Panc1 (cell line): ENCODE measurements at regions not wholly inside any gene's neighbourhood (a gene's known extent, or its start where the extent isn't known, plus 50 kb on each side); places are given as distances from the start of the nearest gene placed in this dataset.

ENCODE experiments used
- POLR2AphosphoS5 ChIP-seq: IDR thresholded peaks from 2 replicates; pipeline ENCODE4 v1.6.1; 2012; ENCODE audit warnings: mild to moderate bottlenecking, low read depth, low read length, moderate library complexity
- TCF7L2 ChIP-seq: IDR thresholded peaks from 2 replicates; pipeline ENCODE4 v1.6.1; 2011; ENCODE audit warnings: mild to moderate bottlenecking, low read depth, low read length, inconsistent platforms
- TF ChIP-seq, protein P1 (sequence below): fragments of 450-650 bp; IDR thresholded peaks from 2 replicates; pipeline ENCODE4 v1.5.1; 2017; ENCODE audit warnings: mild to moderate bottlenecking
- TF ChIP-seq, protein P2 (sequence below), 2 experiments: IDR thresholded peaks; 2 replicates each; pipeline ENCODE4 v1.6.1; 2011 to 2012; ENCODE audit warnings: low read depth in 2 of 2, control low read depth in 1 of 2, low read length in 1 of 2, mild to moderate bottlenecking in 1 of 2, moderate library complexity in 1 of 2; ENCODE audit not compliant: insufficient read depth in 1 of 2

DNA sequence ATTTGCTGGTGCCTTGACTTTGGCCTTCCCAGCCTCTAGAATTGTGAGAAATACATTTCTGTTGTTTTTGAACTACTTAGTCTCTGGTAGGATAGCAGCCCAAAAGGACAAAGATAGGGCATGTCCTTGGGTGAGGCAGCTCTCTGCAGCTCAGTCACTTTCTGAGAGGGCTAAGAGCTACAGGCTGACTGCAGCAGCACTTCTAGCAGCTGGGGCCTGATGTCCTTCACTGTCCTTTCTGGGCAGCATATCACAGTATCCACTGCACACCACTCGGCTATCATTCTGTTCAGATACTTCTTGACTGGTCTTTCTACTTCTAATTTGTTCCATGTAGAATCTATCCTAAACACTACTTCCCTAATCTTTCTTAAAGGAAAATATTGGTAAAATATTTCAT lies 68.5 kb upstream of the CLDN10 start:
- TF ChIP-seq POLR2AphosphoS5 = no peak
- TF ChIP-seq, protein P1, sequence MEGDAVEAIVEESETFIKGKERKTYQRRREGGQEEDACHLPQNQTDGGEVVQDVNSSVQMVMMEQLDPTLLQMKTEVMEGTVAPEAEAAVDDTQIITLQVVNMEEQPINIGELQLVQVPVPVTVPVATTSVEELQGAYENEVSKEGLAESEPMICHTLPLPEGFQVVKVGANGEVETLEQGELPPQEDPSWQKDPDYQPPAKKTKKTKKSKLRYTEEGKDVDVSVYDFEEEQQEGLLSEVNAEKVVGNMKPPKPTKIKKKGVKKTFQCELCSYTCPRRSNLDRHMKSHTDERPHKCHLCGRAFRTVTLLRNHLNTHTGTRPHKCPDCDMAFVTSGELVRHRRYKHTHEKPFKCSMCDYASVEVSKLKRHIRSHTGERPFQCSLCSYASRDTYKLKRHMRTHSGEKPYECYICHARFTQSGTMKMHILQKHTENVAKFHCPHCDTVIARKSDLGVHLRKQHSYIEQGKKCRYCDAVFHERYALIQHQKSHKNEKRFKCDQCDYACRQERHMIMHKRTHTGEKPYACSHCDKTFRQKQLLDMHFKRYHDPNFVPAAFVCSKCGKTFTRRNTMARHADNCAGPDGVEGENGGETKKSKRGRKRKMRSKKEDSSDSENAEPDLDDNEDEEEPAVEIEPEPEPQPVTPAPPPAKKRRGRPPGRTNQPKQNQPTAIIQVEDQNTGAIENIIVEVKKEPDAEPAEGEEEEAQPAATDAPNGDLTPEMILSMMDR = no peak
- TF ChIP-seq, protein P2, sequence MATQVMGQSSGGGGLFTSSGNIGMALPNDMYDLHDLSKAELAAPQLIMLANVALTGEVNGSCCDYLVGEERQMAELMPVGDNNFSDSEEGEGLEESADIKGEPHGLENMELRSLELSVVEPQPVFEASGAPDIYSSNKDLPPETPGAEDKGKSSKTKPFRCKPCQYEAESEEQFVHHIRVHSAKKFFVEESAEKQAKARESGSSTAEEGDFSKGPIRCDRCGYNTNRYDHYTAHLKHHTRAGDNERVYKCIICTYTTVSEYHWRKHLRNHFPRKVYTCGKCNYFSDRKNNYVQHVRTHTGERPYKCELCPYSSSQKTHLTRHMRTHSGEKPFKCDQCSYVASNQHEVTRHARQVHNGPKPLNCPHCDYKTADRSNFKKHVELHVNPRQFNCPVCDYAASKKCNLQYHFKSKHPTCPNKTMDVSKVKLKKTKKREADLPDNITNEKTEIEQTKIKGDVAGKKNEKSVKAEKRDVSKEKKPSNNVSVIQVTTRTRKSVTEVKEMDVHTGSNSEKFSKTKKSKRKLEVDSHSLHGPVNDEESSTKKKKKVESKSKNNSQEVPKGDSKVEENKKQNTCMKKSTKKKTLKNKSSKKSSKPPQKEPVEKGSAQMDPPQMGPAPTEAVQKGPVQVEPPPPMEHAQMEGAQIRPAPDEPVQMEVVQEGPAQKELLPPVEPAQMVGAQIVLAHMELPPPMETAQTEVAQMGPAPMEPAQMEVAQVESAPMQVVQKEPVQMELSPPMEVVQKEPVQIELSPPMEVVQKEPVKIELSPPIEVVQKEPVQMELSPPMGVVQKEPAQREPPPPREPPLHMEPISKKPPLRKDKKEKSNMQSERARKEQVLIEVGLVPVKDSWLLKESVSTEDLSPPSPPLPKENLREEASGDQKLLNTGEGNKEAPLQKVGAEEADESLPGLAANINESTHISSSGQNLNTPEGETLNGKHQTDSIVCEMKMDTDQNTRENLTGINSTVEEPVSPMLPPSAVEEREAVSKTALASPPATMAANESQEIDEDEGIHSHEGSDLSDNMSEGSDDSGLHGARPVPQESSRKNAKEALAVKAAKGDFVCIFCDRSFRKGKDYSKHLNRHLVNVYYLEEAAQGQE (IDR thresholded peaks at IDR 0.05; ENCODE audit: insufficient read depth in 1 of 2, low read depth in 2 of 2, low read length in 1 of 2) = no peak
- TF ChIP-seq TCF7L2 = no peak
